AG10803 (cell line): ENCODE measurements at regions not wholly inside any gene's neighbourhood (a gene's known extent, or its start where the extent isn't known, plus 50 kb on each side); places are given as distances from the start of the nearest gene placed in this dataset.

Experiments
- DNase-seq: peaks from one replicate; pipeline ENCODE4 v3.0.0; 2010; ENCODE audit warnings: low read depth
- H3K4me3 ChIP-seq: 2 replicates; pipeline ENCODE4 v1.5.1; 2011; ENCODE audit warnings: mild to moderate bottlenecking, low read length, control low read depth
- TF ChIP-seq, protein P1 (sequence below): conservative IDR thresholded peaks from 2 replicates; pipeline ENCODE4 v1.5.1; 2011; ENCODE audit warnings: mild to moderate bottlenecking, low read length, control low read depth, inconsistent platforms

- TF ChIP-seq, protein P1, sequence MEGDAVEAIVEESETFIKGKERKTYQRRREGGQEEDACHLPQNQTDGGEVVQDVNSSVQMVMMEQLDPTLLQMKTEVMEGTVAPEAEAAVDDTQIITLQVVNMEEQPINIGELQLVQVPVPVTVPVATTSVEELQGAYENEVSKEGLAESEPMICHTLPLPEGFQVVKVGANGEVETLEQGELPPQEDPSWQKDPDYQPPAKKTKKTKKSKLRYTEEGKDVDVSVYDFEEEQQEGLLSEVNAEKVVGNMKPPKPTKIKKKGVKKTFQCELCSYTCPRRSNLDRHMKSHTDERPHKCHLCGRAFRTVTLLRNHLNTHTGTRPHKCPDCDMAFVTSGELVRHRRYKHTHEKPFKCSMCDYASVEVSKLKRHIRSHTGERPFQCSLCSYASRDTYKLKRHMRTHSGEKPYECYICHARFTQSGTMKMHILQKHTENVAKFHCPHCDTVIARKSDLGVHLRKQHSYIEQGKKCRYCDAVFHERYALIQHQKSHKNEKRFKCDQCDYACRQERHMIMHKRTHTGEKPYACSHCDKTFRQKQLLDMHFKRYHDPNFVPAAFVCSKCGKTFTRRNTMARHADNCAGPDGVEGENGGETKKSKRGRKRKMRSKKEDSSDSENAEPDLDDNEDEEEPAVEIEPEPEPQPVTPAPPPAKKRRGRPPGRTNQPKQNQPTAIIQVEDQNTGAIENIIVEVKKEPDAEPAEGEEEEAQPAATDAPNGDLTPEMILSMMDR: no peak
- no peak overlapping the region for H3K4me3 ChIP-seq
- no peak for DNase-seq
Observed at GRCh38 chr22:47443836-47444745, 681.6 kb downstream of the TBC1D22A start.

DNA sequence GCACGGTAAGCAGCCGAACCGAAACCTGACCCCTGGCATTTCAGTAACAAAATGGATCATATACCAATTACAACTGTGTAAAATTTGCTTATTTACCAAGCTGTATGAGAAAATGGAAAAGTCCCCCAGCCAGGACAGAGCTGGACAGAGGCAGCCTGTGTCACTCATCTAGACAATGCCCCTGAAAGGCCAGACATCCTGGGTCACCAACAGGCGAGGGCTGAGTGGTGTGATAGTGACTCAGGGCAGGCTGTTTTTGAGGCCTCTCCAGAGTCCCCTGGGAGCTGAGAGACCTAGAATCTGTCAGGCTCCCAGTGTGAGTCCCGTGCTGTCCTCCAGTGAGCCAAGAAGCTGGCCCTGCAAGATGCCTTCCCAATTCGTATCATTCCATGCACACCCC lies 680.4 kb downstream of the TBC1D22A start:
- no peak for DNase-seq
- TF ChIP-seq, protein P1: no peak
- no peak overlapping the region for H3K4me3 ChIP-seq

GRCh38 chr22:47439643-47440265 lies 677.3 kb downstream of the TBC1D22A start:
- no peak for DNase-seq
- no peak overlapping the region for H3K4me3 ChIP-seq
- TF ChIP-seq, protein P1: no peak

- H3K4me3 ChIP-seq: no peak overlapping the region
- no peak for DNase-seq
- TF ChIP-seq, protein P1: no peak
Observed at GRCh38 chr22:47437636-47438035, 675.2 kb downstream of the TBC1D22A start.

DNA sequence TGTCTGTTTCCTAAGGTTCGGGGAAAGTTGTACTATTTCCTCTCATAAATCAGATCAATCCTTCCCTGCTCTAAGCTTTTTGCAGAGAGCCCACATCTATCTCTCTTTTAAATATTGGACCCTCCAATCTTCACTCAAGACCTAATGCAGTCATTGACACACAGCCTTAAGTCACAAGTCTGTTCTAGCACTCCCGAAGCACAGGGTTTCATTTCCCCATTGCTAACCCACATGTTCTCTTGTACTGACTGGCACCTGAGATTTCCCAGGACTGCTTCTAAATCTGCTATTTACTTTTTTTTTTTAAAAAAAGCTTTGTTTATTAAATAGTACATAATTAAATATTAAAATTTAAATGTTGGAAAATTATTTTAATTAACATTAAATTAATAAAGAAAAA lies 674.7 kb downstream of the TBC1D22A start:
- TF ChIP-seq, protein P1: no peak
- no peak overlapping the region for H3K4me3 ChIP-seq
- no peak for DNase-seq

DNA sequence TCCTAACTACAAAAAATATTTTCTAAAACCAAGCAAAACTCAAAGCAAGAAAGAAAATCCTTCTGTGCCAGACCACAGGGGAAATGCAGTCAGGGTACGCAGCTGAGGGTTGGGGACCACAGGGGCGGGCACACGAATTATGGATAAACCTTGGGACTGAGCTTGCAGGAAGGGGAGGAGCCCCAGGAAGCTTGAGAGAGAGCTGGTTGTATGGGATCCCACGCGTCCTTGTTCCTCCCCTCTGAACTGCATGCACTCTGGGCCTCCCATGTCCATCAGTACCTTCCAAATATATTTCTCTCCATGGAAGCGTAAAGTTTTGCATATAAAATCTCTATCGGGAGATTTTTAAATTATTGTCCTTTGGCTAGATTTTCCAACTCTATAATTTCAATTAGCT lies 673.4 kb downstream of the TBC1D22A start:
- no peak overlapping the region for H3K4me3 ChIP-seq
- no peak for DNase-seq
- TF ChIP-seq, protein P1: no peak

- TF ChIP-seq, protein P1: no peak
- no peak overlapping the region for H3K4me3 ChIP-seq
- DNase-seq: no peak
Observed at GRCh38 chr22:47435204-47435487, 672.7 kb downstream of the TBC1D22A start.
